HepG2 (cell line): ENCODE measurements at regions not wholly inside any gene's neighbourhood (a gene's known extent, or its start where the extent isn't known, plus 50 kb on each side); places are given as distances from the start of the nearest gene placed in this dataset.

Source experiments
- ATAC-seq: fragments of 200-7000 bp; cut with Tn5 transposase; 3 replicates; pipeline ENCODE4 v1.9.1; 2020; ENCODE audit warnings: mild to moderate bottlenecking, moderate library complexity
- BruUV-seq: library from RNA; stranded (reverse); fragments of 400-500 nt; replicated peaks from 2 replicates; lab custom pipeline; 2021; lab: Mats Ljungman, UMichigan
- CTCF ChIA-PET: fragments of 300-600 bp; formaldehyde crosslinking; extraction: SDS; loops from one replicate; lab custom pipeline; 2021; ENCODE audit warnings: low total read pairs, inconsistent platforms, low intra/inter-chr PET ratio; lab: Yijun Ruan, JAX
- POLR2A ChIA-PET: fragments of 350-600 bp; sonication (Branson Sonifier 250); formaldehyde crosslinking; loops from one replicate; lab custom pipeline; 2020; ENCODE audit warnings: antibody characterized with exemption, inconsistent platforms; lab: Yijun Ruan, JAX
- DNase-seq: peaks from one replicate; pipeline ENCODE4 v3.0.0-alpha.2; 2015; ENCODE audit warnings: low spot score
- FAIRE-seq: peaks from 3 replicates; lab custom pipeline; 2011; peaks lifted over from hg19 to GRCh38; lab: Jason Lieb, UNC
- H2AFZ ChIP-seq: one replicate; pipeline ENCODE4 v1.6.1; 2011; ENCODE audit warnings: low read length, inconsistent platforms
- H3K27ac ChIP-seq: fragments of 300-600 bp; 3 replicates; pipeline ENCODE4 v1.8.0; 2011; ENCODE audit warnings: mixed run types, mild to moderate bottlenecking, mixed read lengths, low read length, inconsistent platforms; ENCODE audit not compliant: insufficient read depth; ENCODE audit errors: extremely low read length
- H3K27me3 ChIP-seq, 2 experiments: fragments of 200-600 bp in 1 of 2; 2 replicates in 1 of 2; 3 replicates in 1 of 2; pipeline versions ENCODE4 v1.6.0 to v1.8.0; 2011; ENCODE audit warnings: low read length in 2 of 2, mild to moderate bottlenecking in 2 of 2, moderate library complexity in 2 of 2, inconsistent platforms in 1 of 2; ENCODE audit not compliant: insufficient read depth in 2 of 2, control insufficient read depth in 1 of 2
- H3K36me3 ChIP-seq, 2 experiments: fragments of 200-600 bp in 1 of 2; replicated peaks in 1 of 2; 2 replicates in 1 of 2; 3 replicates in 1 of 2; pipeline versions ENCODE4 v1.5.1 to v1.8.0; 2011; ENCODE audit warnings: low read length in 2 of 2, inconsistent platforms in 1 of 2; ENCODE audit not compliant: insufficient read depth in 2 of 2, control insufficient read depth in 1 of 2
- H3K4me1 ChIP-seq: 2 replicates; pipeline ENCODE4 v1.5.1; 2012; ENCODE audit warnings: low read length, inconsistent platforms; ENCODE audit not compliant: insufficient read depth
- H3K4me2 ChIP-seq: 2 replicates; pipeline ENCODE4 v1.6.0; 2011; ENCODE audit warnings: low read depth, low read length, inconsistent platforms
- H3K4me3 ChIP-seq, 3 experiments: fragments of 200-600 bp in 1 of 3; sonication (generic), shearing (Covaris generic) in 1 of 3; replicated peaks in 1 of 3; 2 replicates each; pipeline ENCODE4 v1.5.1; 2011 to 2016; ENCODE audit warnings: low read length in 3 of 3, inconsistent platforms in 2 of 3, low read depth in 2 of 3, mild to moderate bottlenecking in 2 of 3, control low read depth in 1 of 3, mixed read lengths in 1 of 3; ENCODE audit not compliant: insufficient read depth in 1 of 3
- H3K79me2 ChIP-seq: one replicate; pipeline ENCODE4 v1.6.1; 2011; ENCODE audit warnings: low read length, inconsistent platforms; ENCODE audit not compliant: insufficient read depth
- H3K9ac ChIP-seq: 2 replicates; pipeline ENCODE4 v1.6.0; 2011; ENCODE audit warnings: mild to moderate bottlenecking, low read depth, low read length, inconsistent platforms; ENCODE audit not compliant: insufficient read depth
- H3K9me3 ChIP-seq: 2 replicates; pipeline ENCODE4 v1.5.1; 2012; ENCODE audit warnings: mild to moderate bottlenecking, low read length
- H4K20me1 ChIP-seq: 2 replicates; pipeline ENCODE4 v1.6.0; 2011; ENCODE audit warnings: inconsistent platforms, mild to moderate bottlenecking, low read length, moderate library complexity; ENCODE audit not compliant: insufficient read depth
- CEBPB ChIP-seq: IDR thresholded peaks from 2 replicates; pipeline ENCODE4 v1.6.1; 2011; ENCODE audit warnings: low read depth, low read length, improper control_type of control experiment, borderline replicate concordance
- CENPBD1 ChIP-seq: sonication (generic); formaldehyde crosslinking; IDR thresholded peaks from 2 replicates; pipeline ENCODE4 v1.8.0; 2022; ENCODE audit warnings: missing genetic modification reagents, low read depth, mild to moderate bottlenecking, borderline replicate concordance
- JDP2 ChIP-seq: sonication (generic); formaldehyde crosslinking; IDR thresholded peaks from 2 replicates; pipeline ENCODE4 v1.8.1; 2022; ENCODE audit warnings: missing genetic modification reagents, borderline replicate concordance
- TEF ChIP-seq: sonication (generic); formaldehyde crosslinking; IDR thresholded peaks from 2 replicates; pipeline ENCODE4 v1.5.0; 2020; ENCODE audit warnings: missing genetic modification reagents
- TIGD3 ChIP-seq: sonication (generic); formaldehyde crosslinking; IDR thresholded peaks from 2 replicates; pipeline ENCODE4 v1.5.1; 2020; ENCODE audit warnings: mild to moderate bottlenecking, missing genetic modification reagents, borderline replicate concordance
- ZNF607 ChIP-seq: sonication (generic); formaldehyde crosslinking; IDR thresholded peaks from 2 replicates; pipeline ENCODE4 v1.5.1; 2020; ENCODE audit warnings: missing genetic modification reagents, mild to moderate bottlenecking, borderline replicate concordance
- ZXDC ChIP-seq: sonication (generic); formaldehyde crosslinking; IDR thresholded peaks from 2 replicates; pipeline ENCODE4 v1.5.0; 2020; ENCODE audit warnings: mild to moderate bottlenecking, missing genetic modification reagents
- in situ Hi-C: cut with HindIII; loops from 2 replicates; pipeline ENCODE4 v1.10.0; 2017; ENCODE audit warnings: low pct_unique_long_range_greater_than_20kb; ENCODE audit not compliant: extremely low pct_ligation_motif_present
- intact Hi-C: fragments of 100-400 bp; cut with micrococcal nuclease; formaldehyde crosslinking; loops from one replicate; pipeline ENCODE4 v1.10.0; 2022; ENCODE audit not compliant: unreplicated experiment

- CTCF ChIA-PET = no interaction called here
- no peak for FAIRE-seq
Observed at GRCh38 chr4:164021947-164022346, 527.5 kb downstream of the TMA16 start.

More at GRCh38 chr4:164021947-164022346, 527.5 kb downstream of the TMA16 start:
- BruUV-seq = no TSS peak
- TF ChIP-seq JDP2 (CRISPR knock-in tag) = no peak
- TF ChIP-seq ZNF607 (CRISPR knock-in tag) = no peak
- no peak for TF ChIP-seq CENPBD1 (CRISPR knock-in tag)
- peak; percentile 62; the same call in 1 of the 2 replicates for TF ChIP-seq CEBPB
- TF ChIP-seq TEF (CRISPR knock-in tag) = no peak
- TF ChIP-seq ZXDC (CRISPR knock-in tag) = no peak
- no peak for TF ChIP-seq TIGD3 (CRISPR knock-in tag)
- TF ChIP-seq, all 625 proteins: peak for 1
- Histone ChIP-seq H2AFZ (no peak overlapping the region), H3K4me1 (no peaks in the 10 kb centered on the region), H3K9ac (no peak overlapping the region), H4K20me1 (no peaks in the 10 kb centered on the region), H3K79me2 (no peaks in the 10 kb centered on the region), H3K9me3 (peaks cover 25% of the 10 kb centered on the region), H3K27me3 (no peaks in the 10 kb centered on the region), H3K4me3 (no peak overlapping the region), H3K36me3 (no peaks in the 10 kb centered on the region), H3K4me2 (no peak overlapping the region), H3K27ac (no peak overlapping the region)
- intact Hi-C loops = no loop called here
- in situ Hi-C loops = loop anchor here (25.0 kb wide), 1 partner anchor 335 kb away; no protein-coding TSS in a partner anchor
- POLR2A ChIA-PET = no interaction called here
- DNase-seq (no peak), ATAC-seq (no peak)
